HEK293T (cell line): ENCODE measurements at regions not wholly inside any gene's neighbourhood (a gene's known extent, or its start where the extent isn't known, plus 50 kb on each side); places are given as distances from the start of the nearest gene placed in this dataset.

ENCODE experiments used
- CTCF ChIA-PET: fragments of 350-600 bp; formaldehyde crosslinking; extraction: SDS; loops from one replicate; lab custom pipeline; 2021; ENCODE audit warnings: antibody characterized with exemption, inconsistent platforms; lab: Yijun Ruan, JAX
- POLR2A ChIA-PET: fragments of 350-600 bp; formaldehyde crosslinking; extraction: SDS; loops from one replicate; lab custom pipeline; 2020; ENCODE audit warnings: antibody characterized with exemption, inconsistent platforms; lab: Yijun Ruan, JAX
- DNase-seq: peaks from one replicate; pipeline ENCODE4 v3.0.0; 2012; ENCODE audit warnings: mixed read lengths; ENCODE audit errors: extremely low spot score
- ARNT ChIP-seq: fragments of 450-650 bp; IDR thresholded peaks from 2 replicates; pipeline ENCODE4 v1.6.1; 2017; ENCODE audit warnings: mild to moderate bottlenecking
- BHLHE40 ChIP-seq: fragments of 450-650 bp; IDR thresholded peaks from 2 replicates; pipeline ENCODE4 v1.6.1; 2016; ENCODE audit warnings: mild to moderate bottlenecking, moderate library complexity, borderline replicate concordance
- CTBP1 ChIP-seq: fragments of 450-650 bp; IDR thresholded peaks from 2 replicates; pipeline ENCODE4 v1.6.1; 2016; ENCODE audit warnings: borderline replicate concordance
- ELF4 ChIP-seq: fragments of 450-650 bp; IDR thresholded peaks from 2 replicates; pipeline ENCODE4 v1.6.1; 2017; ENCODE audit warnings: antibody characterized with exemption
- FOXA1 ChIP-seq: fragments of 450-650 bp; IDR thresholded peaks from 2 replicates; pipeline ENCODE4 v1.6.1; 2016; ENCODE audit warnings: mild to moderate bottlenecking
- FOXK2 ChIP-seq: fragments of 450-650 bp; IDR thresholded peaks from 2 replicates; pipeline ENCODE4 v1.6.1; 2016; ENCODE audit warnings: mild to moderate bottlenecking
- FOXM1 ChIP-seq: fragments of 450-650 bp; IDR thresholded peaks from 2 replicates; pipeline ENCODE4 v1.6.1; 2017; ENCODE audit warnings: mild to moderate bottlenecking, borderline replicate concordance
- HDGF ChIP-seq: fragments of 450-650 bp; IDR thresholded peaks from 2 replicates; pipeline ENCODE4 v1.6.1; 2017; ENCODE audit warnings: antibody characterized with exemption, borderline replicate concordance
- L3MBTL2 ChIP-seq: fragments of 450-650 bp; conservative IDR thresholded peaks from 2 replicates; pipeline ENCODE4 v1.6.1; 2016; ENCODE audit warnings: mild to moderate bottlenecking
- LEF1 ChIP-seq: fragments of 450-650 bp; IDR thresholded peaks from 2 replicates; pipeline ENCODE4 v1.6.1; 2017; ENCODE audit warnings: mild to moderate bottlenecking, borderline replicate concordance
- NFRKB ChIP-seq: fragments of 450-650 bp; IDR thresholded peaks from 2 replicates; pipeline ENCODE4 v1.6.1; 2016; ENCODE audit warnings: mild to moderate bottlenecking, moderate library complexity
- SP1 ChIP-seq: fragments of 450-650 bp; IDR thresholded peaks from 2 replicates; pipeline ENCODE4 v1.6.1; 2017
- SUZ12 ChIP-seq: fragments of 450-650 bp; IDR thresholded peaks from 2 replicates; pipeline ENCODE4 v1.6.1; 2016; ENCODE audit warnings: mild to moderate bottlenecking
- TARDBP ChIP-seq: fragments of 450-650 bp; IDR thresholded peaks from 2 replicates; pipeline ENCODE4 v1.6.1; 2016
- ZNF384 ChIP-seq: fragments of 450-650 bp; IDR thresholded peaks from 2 replicates; pipeline ENCODE4 v1.6.1; 2016
- TF ChIP-seq, protein P1 (sequence below): fragments of 450-650 bp; IDR thresholded peaks from 2 replicates; pipeline ENCODE4 v1.6.1; 2016

DNA sequence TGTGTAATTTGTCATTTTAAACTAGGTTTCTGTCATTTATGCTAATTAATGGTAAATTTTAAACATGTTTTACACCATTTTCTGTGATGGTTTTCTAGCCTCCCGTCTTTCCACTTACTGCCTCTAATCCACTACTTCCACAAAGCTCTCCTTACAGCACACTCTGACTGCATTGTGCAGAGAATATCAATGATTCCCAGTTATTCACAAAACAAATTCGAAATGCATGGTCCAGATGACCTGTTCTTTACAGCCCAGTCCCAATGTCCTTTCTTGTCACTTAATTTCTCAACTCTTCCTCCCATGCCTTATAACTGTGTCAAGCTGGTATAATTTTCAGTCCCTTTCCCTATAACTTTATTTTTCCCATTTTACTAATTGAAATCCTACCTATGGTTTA, 770.5 kb downstream of the USP25 start:
- ChIA-PET CTCF (no interaction called here), POLR2A (no interaction called here)
- TF ChIP-seq, protein P1, sequence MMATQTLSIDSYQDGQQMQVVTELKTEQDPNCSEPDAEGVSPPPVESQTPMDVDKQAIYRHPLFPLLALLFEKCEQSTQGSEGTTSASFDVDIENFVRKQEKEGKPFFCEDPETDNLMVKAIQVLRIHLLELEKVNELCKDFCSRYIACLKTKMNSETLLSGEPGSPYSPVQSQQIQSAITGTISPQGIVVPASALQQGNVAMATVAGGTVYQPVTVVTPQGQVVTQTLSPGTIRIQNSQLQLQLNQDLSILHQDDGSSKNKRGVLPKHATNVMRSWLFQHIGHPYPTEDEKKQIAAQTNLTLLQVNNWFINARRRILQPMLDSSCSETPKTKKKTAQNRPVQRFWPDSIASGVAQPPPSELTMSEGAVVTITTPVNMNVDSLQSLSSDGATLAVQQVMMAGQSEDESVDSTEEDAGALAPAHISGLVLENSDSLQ = no peak
- no peak for TF ChIP-seq CTBP1
- TF ChIP-seq ZNF384 = no peak
- TF ChIP-seq TARDBP = no peak
- no peak for TF ChIP-seq ELF4
- no peak for TF ChIP-seq FOXA1
- TF ChIP-seq LEF1 = no peak
- TF ChIP-seq HDGF = no peak
- TF ChIP-seq NFRKB = no peak
- no peak for TF ChIP-seq SUZ12
- TF ChIP-seq BHLHE40 = no peak
- TF ChIP-seq SP1 = no peak
- DNase-seq = no peak

- ChIA-PET CTCF (no interaction called here), POLR2A (no interaction called here)
- DNase-seq = no peak
- no peak for TF ChIP-seq FOXK2
- TF ChIP-seq L3MBTL2 = no peak
- TF ChIP-seq CTBP1 = no peak
Observed at GRCh38 chr21:16502273-16502672, 772.5 kb downstream of the USP25 start.

GRCh38 chr21:16502897-16503296, 773.1 kb downstream of the USP25 start:
- TF ChIP-seq HDGF (no peak), FOXA1 (no peak), L3MBTL2 (no peak), FOXM1 (no peak), ZNF384 (no peak), BHLHE40 (no peak), SUZ12 (no peak), ARNT (no peak), NFRKB (no peak), TARDBP (no peak), ELF4 (no peak)
- TF ChIP-seq, protein P1 = no peak
- ChIA-PET CTCF (no interaction called here), POLR2A (no interaction called here)
- DNase-seq = no peak

DNA sequence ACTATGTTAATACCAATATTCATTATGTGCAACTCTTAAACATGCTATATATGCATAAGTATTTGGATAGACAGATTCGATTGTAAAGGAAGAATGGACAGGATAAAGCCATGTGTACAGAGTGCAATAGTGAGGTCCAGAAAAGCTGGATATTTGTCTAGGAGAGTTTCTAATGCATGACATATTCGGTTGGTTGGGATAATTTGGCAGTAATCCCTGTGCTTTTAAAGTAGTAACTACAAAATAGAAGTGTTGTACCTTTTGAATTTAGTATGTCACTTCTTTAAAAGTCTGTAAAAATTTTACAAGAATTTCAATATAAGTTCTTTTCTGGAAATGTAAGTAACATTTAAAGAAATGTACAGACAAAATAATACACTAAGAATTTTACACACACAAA, 774.5 kb downstream of the USP25 start:
- TF ChIP-seq ZNF384 = no peak
- no peak for TF ChIP-seq FOXK2
- no peak for TF ChIP-seq FOXA1
- no peak for TF ChIP-seq FOXM1
- TF ChIP-seq CTBP1 = no peak
- no peak for TF ChIP-seq ELF4
- no peak for TF ChIP-seq ARNT
- no peak for TF ChIP-seq L3MBTL2
- no peak for TF ChIP-seq SP1
- TF ChIP-seq BHLHE40 = no peak
- no peak for TF ChIP-seq NFRKB
- TF ChIP-seq SUZ12 = no peak
- TF ChIP-seq HDGF = no peak
- TF ChIP-seq LEF1 = no peak
- TF ChIP-seq, protein P1 = no peak
- no peak for TF ChIP-seq TARDBP
- ChIA-PET CTCF (no interaction called here), POLR2A (no interaction called here)
- no peak for DNase-seq

- POLR2A ChIA-PET = no interaction called here
- DNase-seq = no peak
- TF ChIP-seq NFRKB (no peak), FOXM1 (no peak), HDGF (no peak), FOXA1 (no peak), LEF1 (no peak)
- CTCF ChIA-PET = no interaction called here
Observed at GRCh38 chr21:16504766-16505165, 775.0 kb downstream of the USP25 start.

GRCh38 chr21:16509476-16509875, 779.7 kb downstream of the USP25 start:
- TF ChIP-seq SUZ12 = no peak
- CTCF ChIA-PET = no interaction called here
- POLR2A ChIA-PET = no interaction called here
- DNase-seq = no peak

- ChIA-PET POLR2A (no interaction called here), CTCF (no interaction called here)
- no peak for TF ChIP-seq CTBP1
- no peak for TF ChIP-seq FOXA1
- TF ChIP-seq ZNF384 = no peak
- no peak for TF ChIP-seq HDGF
- no peak for TF ChIP-seq LEF1
- no peak for TF ChIP-seq BHLHE40
- no peak for DNase-seq
Observed at GRCh38 chr21:16514316-16514715, 784.5 kb downstream of the USP25 start.
